MCF 10A (cell line): ENCODE measurements at regions not wholly inside any gene's neighbourhood (a gene's known extent, or its start where the extent isn't known, plus 50 kb on each side); places are given as distances from the start of the nearest gene placed in this dataset.

ENCODE experiments used
- BruUV-seq: library from RNA; stranded (reverse); fragments of 400-500 nt; replicated peaks from 2 replicates; lab custom pipeline; 2021; lab: Mats Ljungman, UMichigan
- CTCF ChIA-PET: fragments of 300-600 bp; sonication (Branson Sonifier 250); formaldehyde crosslinking; extraction: SDS; loops from one replicate; lab custom pipeline; 2021; ENCODE audit warnings: antibody characterized with exemption, inconsistent platforms; lab: Yijun Ruan, JAX
- POLR2A ChIA-PET: fragments of 300-600, 350-650 bp; sonication (Branson Sonifier 250); formaldehyde crosslinking; extraction: SDS; loops from one replicate; lab custom pipeline; 2020; ENCODE audit warnings: antibody characterized with exemption, inconsistent platforms; lab: Yijun Ruan, JAX
- DNase-seq: peaks from one replicate; pipeline ENCODE4 v3.0.0-alpha.2; 2018; ENCODE audit not compliant: unreplicated experiment
- H3K27ac Mint-ChIP-seq: one replicate; pipeline ENCODE4 v1.8.0; 2022; ENCODE audit warnings: mild to moderate bottlenecking, low read depth, mixed read lengths; ENCODE audit not compliant: unreplicated experiment
- H3K27me3 Mint-ChIP-seq: one replicate; pipeline ENCODE4 v1.8.0; 2022; ENCODE audit warnings: mixed read lengths; ENCODE audit not compliant: insufficient read depth, unreplicated experiment
- H3K36me3 Mint-ChIP-seq: one replicate; pipeline ENCODE4 v1.8.0; 2022; ENCODE audit warnings: mild to moderate bottlenecking, moderate library complexity, mixed read lengths; ENCODE audit not compliant: insufficient read depth, unreplicated experiment
- H3K4me1 Mint-ChIP-seq: one replicate; pipeline ENCODE4 v1.8.0; 2022; ENCODE audit warnings: mixed read lengths; ENCODE audit not compliant: insufficient read depth, unreplicated experiment
- H3K4me3 Mint-ChIP-seq: one replicate; pipeline ENCODE4 v1.8.0; 2022; ENCODE audit warnings: mild to moderate bottlenecking, moderate library complexity, mixed read lengths; ENCODE audit not compliant: unreplicated experiment
- H3K9me3 Mint-ChIP-seq: one replicate; pipeline ENCODE4 v1.8.0; 2022; ENCODE audit warnings: mixed read lengths; ENCODE audit not compliant: unreplicated experiment
- intact Hi-C: fragments of 100-400 bp; cut with micrococcal nuclease; formaldehyde crosslinking; loops from 2 replicates; pipeline ENCODE4 v1.14.1; 2022
- TF ChIP-seq, protein P1 (sequence below): fragments of 200-600 bp; IDR thresholded peaks from one replicate; pipeline ENCODE4 v1.8.0; 2022; ENCODE audit warnings: antibody characterized with exemption, mild to moderate bottlenecking; ENCODE audit not compliant: unreplicated experiment

DNA sequence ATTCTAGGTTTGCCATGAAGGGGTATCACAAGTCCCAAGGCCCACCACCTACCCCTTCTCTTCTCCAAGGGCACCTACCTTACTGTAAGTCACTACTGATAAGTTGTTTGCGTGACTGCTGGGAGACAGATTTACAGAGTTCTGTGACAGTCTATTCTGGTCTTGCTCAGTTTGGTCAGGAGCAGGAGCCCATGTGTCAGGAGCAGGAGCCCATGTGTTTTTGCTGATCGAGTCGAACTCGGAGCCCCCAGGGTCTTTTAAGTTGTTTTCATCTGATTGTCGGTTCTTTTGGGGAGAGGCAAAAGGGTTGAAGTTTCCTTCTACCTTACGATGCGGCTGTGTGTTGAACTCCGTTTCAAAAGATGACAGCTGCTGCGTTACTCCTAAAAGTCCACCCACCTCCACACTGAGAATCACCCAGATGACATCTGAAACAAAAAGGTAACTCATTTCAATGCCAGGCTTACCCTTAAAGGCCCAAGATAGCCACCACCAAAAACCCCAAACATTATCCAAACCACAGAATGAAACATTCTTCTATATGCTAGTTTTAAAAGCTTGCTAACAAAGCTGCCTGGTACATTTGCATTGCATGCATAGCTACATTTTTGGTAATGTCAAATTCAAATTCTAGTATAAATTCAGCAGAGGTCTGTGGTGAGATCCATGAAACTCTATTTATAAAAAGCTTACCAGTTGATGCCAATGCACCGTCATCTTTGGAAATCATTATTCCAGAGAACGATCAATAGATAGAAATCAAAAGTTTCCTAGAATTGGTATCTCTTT lies 50.5 kb upstream of the SPDEF start:
- Mint-ChIP-seq H3K27ac (no peak overlapping the region), H3K27me3 (no peaks in the 10 kb centered on the region), H3K36me3 (peaks cover 37% of the 10 kb centered on the region), H3K9me3 (no peaks in the 10 kb centered on the region), H3K4me3 (no peak overlapping the region), H3K4me1 (peaks cover 7% of the 10 kb centered on the region)
- intact Hi-C loops = loop anchor here (5.0 kb wide), 2 partner anchors 444 to 531 kb away; no protein-coding TSS in a partner anchor
- TF ChIP-seq, protein P1, sequence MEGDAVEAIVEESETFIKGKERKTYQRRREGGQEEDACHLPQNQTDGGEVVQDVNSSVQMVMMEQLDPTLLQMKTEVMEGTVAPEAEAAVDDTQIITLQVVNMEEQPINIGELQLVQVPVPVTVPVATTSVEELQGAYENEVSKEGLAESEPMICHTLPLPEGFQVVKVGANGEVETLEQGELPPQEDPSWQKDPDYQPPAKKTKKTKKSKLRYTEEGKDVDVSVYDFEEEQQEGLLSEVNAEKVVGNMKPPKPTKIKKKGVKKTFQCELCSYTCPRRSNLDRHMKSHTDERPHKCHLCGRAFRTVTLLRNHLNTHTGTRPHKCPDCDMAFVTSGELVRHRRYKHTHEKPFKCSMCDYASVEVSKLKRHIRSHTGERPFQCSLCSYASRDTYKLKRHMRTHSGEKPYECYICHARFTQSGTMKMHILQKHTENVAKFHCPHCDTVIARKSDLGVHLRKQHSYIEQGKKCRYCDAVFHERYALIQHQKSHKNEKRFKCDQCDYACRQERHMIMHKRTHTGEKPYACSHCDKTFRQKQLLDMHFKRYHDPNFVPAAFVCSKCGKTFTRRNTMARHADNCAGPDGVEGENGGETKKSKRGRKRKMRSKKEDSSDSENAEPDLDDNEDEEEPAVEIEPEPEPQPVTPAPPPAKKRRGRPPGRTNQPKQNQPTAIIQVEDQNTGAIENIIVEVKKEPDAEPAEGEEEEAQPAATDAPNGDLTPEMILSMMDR = no peak
- ChIA-PET POLR2A (no interaction called here), CTCF (interaction anchor here (1.1 kb wide), 1 partner anchor 79 kb away, joined by 3 read pairs; no protein-coding TSS in a partner anchor)
- no peak for DNase-seq
- BruUV-seq = no TSS peak
